B cell (primary cell): ENCODE measurements at regions not wholly inside any gene's neighbourhood (a gene's known extent, or its start where the extent isn't known, plus 50 kb on each side); places are given as distances from the start of the nearest gene placed in this dataset.

Experiments used
- ATAC-seq: fragments of 200-7000 bp; cut with Tn5 transposase; one replicate; pipeline ENCODE4 v1.10.0; 2021; ENCODE audit warnings: low read depth, mild to moderate bottlenecking, moderate number of reproducible peaks, moderate library complexity
- CTCF ChIA-PET: fragments of 350-600 bp; sonication (Branson Sonifier 250); formaldehyde crosslinking; loops from one replicate; lab custom pipeline; 2021; ENCODE audit warnings: antibody characterized with exemption, inconsistent platforms; lab: Charles Lee
- POLR2A ChIA-PET: fragments of 350-600 bp; sonication (Branson Sonifier 250); formaldehyde crosslinking; loops from one replicate; lab custom pipeline; 2021; ENCODE audit warnings: antibody characterized with exemption; lab: Charles Lee
- DNase-seq: peaks from one replicate; pipeline ENCODE4 v3.0.0; 2013
- H2AFZ ChIP-seq: 2 replicates; pipeline ENCODE4 v1.6.1; 2012; ENCODE audit warnings: mild to moderate bottlenecking, low read depth, low read length; ENCODE audit not compliant: insufficient read depth, poor library complexity, severe bottlenecking
- H3K27ac ChIP-seq, 2 donors: 1 replicate in 1 of 2; 2 replicates in 1 of 2; pipeline ENCODE4 v1.5.1; 2012 to 2013; ENCODE audit warnings: low read length in 2 of 2, mild to moderate bottlenecking in 2 of 2, moderate library complexity in 1 of 2
- H3K27me3 ChIP-seq, 4 experiments: fragments of 200-600 bp in 1 of 4; sonication (generic) in 1 of 4; replicated peaks in 1 of 4; 1 replicate in 2 of 4; 2 replicates in 2 of 4; pipeline versions ENCODE4 v1.6.1 to v1.7.0; 2013 to 2016; ENCODE audit warnings: low read length in 3 of 4, mild to moderate bottlenecking in 2 of 4, mixed read lengths in 1 of 4, moderate library complexity in 1 of 4; ENCODE audit not compliant: insufficient read depth in 4 of 4, control insufficient read depth in 3 of 4; ENCODE audit errors: control extremely low read depth in 1 of 4
- H3K36me3 ChIP-seq, 2 experiments: replicated peaks in 1 of 2; 1 replicate in 1 of 2; 2 replicates in 1 of 2; pipeline versions ENCODE4 v1.6.1 to v1.7.1; 2013; ENCODE audit warnings: low read length in 1 of 2; ENCODE audit not compliant: insufficient read depth in 2 of 2, control insufficient read depth in 1 of 2; ENCODE audit errors: control extremely low read depth in 1 of 2, extremely low read depth in 1 of 2
- H3K4me1 ChIP-seq, 2 donors: fragments of 200-600 bp in 1 of 2; sonication (generic) in 1 of 2; 1 replicate in 1 of 2; 2 replicates in 1 of 2; pipeline versions ENCODE4 v1.5.1 to v1.6.1; 2013 to 2017; ENCODE audit warnings: low read length in 2 of 2; ENCODE audit not compliant: control insufficient read depth in 2 of 2, insufficient read depth in 2 of 2
- H3K4me2 ChIP-seq: replicated peaks from 2 replicates; pipeline ENCODE3; 2012; ENCODE audit warnings: mild to moderate bottlenecking, low read depth, low read length; ENCODE audit not compliant: poor library complexity, severe bottlenecking
- H3K4me3 ChIP-seq, 5 experiments: fragments of 200-600 bp in 1 of 5; sonication (generic) in 1 of 5; 1 replicate in 3 of 5; 2 replicates in 2 of 5; pipeline versions ENCODE4 v1.5.1 to v1.7.0; 2011 to 2016; ENCODE audit warnings: low read length in 4 of 5, mild to moderate bottlenecking in 4 of 5, low read depth in 2 of 5, control low read depth in 1 of 5, moderate library complexity in 1 of 5; ENCODE audit not compliant: insufficient read depth in 1 of 5; ENCODE audit errors: control extremely low read depth in 1 of 5, extremely low read depth in 1 of 5
- H3K79me2 ChIP-seq: fragments of 200-600 bp; sonication (generic); one replicate; pipeline ENCODE4 v1.6.0; 2016; ENCODE audit warnings: low read length; ENCODE audit not compliant: control insufficient read depth, insufficient read depth
- H3K9ac ChIP-seq: fragments of 200-600 bp; sonication (generic); 2 replicates; pipeline ENCODE4 v1.6.1; 2017; ENCODE audit warnings: mild to moderate bottlenecking, low read length, moderate library complexity
- H3K9me3 ChIP-seq, 3 donors: one replicate each; pipeline versions ENCODE4 v1.6.1 to v1.7.1; 2013; ENCODE audit warnings: low read length in 2 of 3; ENCODE audit not compliant: control insufficient read depth in 2 of 3, insufficient read depth in 1 of 3; ENCODE audit errors: control extremely low read depth in 1 of 3
- H4K20me1 ChIP-seq: 2 replicates; pipeline ENCODE4 v1.6.0; 2012; ENCODE audit warnings: mild to moderate bottlenecking, low read length; ENCODE audit not compliant: insufficient read depth, control insufficient read depth, poor library complexity, severe bottlenecking
- H3K27ac Mint-ChIP-seq: one replicate; pipeline ENCODE4 v1.8.0; 2021; ENCODE audit warnings: mixed read lengths
- H3K27me3 Mint-ChIP-seq: one replicate; pipeline ENCODE4 v1.8.0; 2021; ENCODE audit warnings: mixed read lengths
- H3K4me1 Mint-ChIP-seq: one replicate; pipeline ENCODE4 v1.8.0; 2021; ENCODE audit warnings: mixed read lengths
- H3K4me3 Mint-ChIP-seq: one replicate; pipeline ENCODE4 v1.8.0; 2021; ENCODE audit warnings: mixed read lengths
- H3K9me3 Mint-ChIP-seq: one replicate; pipeline ENCODE4 v1.8.0; 2022; ENCODE audit warnings: mixed read lengths; ENCODE audit not compliant: insufficient read depth
- EZH2 ChIP-seq: IDR thresholded peaks from 2 replicates; pipeline ENCODE4 v1.6.1; 2012; ENCODE audit warnings: borderline replicate concordance, low read depth, mild to moderate bottlenecking, moderate library complexity, low read length; ENCODE audit not compliant: insufficient read depth, poor library complexity, severe bottlenecking
- WGBS: methylation state at CpG from one replicate; pipeline ENCODE4 v1.1.5; 2013; ENCODE audit warnings: missing lambda C conversion rate; ENCODE audit not compliant: insufficient coverage; 5-methylcytosine and 5-hydroxymethylcytosine counted together
- intact Hi-C: fragments of 100-400 bp; cut with micrococcal nuclease; formaldehyde crosslinking; loops from one replicate; pipeline ENCODE4 v1.10.0; 2022
- TF ChIP-seq, protein P1 (sequence below): fragments of 200-600 bp; IDR thresholded peaks from one replicate; pipeline ENCODE4 v1.8.0; 2022; ENCODE audit warnings: antibody characterized with exemption, mild to moderate bottlenecking

DNA sequence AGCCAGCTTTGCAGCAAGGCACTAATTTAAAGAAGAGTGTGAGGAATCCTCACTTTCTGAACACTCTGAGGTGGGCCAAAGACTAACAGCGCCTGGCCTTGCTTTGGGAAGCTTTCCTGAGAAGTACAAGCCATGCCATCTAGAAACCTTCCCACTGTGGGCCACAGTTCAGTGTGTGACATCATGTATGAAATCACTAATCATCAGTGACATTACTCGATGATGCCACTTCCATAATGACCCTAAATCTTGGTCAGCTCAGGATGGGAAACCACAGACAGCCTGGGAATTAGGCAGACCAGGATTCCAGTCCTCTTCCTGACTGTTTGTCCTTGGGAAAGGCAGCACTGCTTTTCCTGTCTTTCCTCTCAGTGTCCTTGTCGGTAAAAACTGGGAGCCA is 54.2 kb upstream of the HSPA9 start:
- no peaks in the 10 kb centered on the region for H3K9me3 Mint-ChIP-seq
- no peaks in the 10 kb centered on the region for H3K36me3 ChIP-seq
- TF ChIP-seq EZH2, result no peak
- DNase-seq (no peak), ATAC-seq (no peak)
- intact Hi-C loops, result no loop called here
- H3K4me3 ChIP-seq, result no peak overlapping the region
- H3K9me3 ChIP-seq, result no peaks in the 10 kb centered on the region
- peaks cover 3% of the 10 kb centered on the region for H3K4me1 Mint-ChIP-seq
- ChIA-PET POLR2A (no interaction called here), CTCF (no interaction called here)
- H3K27ac Mint-ChIP-seq, result no peak overlapping the region
- no peak overlapping the region for H3K4me2 ChIP-seq
- H3K27me3 ChIP-seq, result peaks cover 0 to 11% (median 8%) of the 10 kb centered on the region in 4 experiments
- H4K20me1 ChIP-seq, result no peaks in the 10 kb centered on the region
- no peak overlapping the region for H3K27ac ChIP-seq
- no peaks in the 10 kb centered on the region for H3K79me2 ChIP-seq
- H2AFZ ChIP-seq, result no peak overlapping the region
- H3K27me3 Mint-ChIP-seq, result peaks cover 19% of the 10 kb centered on the region
- H3K4me3 Mint-ChIP-seq, result no peak overlapping the region
- H3K4me1 ChIP-seq, result peaks cover 0 to 3% of the 10 kb centered on the region in 2 donors
- 89% methylated on average over 2 of the region's 3 CpGs for WGBS
- H3K9ac ChIP-seq, result no peak overlapping the region

DNA sequence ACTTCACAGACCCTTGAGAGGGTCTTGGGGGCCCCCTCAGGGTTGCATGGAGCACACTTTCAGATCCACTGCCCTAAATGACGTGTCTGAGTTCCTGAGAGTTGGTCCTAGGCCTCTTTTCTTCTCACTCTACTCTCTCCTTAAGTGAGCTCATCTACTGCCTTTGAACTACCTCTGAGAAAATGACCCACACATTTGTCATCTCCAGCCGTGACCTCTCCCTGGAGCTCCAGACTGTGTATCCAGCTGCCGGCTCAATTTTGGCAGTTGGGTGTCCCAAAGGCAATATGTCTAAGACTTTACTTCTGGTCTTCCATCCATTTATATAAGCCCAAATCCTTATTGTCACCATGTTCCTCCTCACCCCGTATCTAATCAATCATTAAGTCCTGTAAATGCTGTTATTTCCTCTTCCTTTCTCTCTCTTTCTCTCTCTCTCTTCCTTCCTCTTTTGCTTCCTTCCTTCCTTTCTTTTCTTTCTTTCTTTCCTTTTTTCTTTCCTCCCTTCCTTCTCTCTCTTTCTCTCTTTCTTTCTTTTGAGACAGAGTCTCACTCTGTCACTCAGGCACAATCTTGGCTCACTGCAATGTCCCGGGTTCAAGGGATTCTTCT is 51.2 kb upstream of the HSPA9 start:
- no peak for TF ChIP-seq EZH2
- TF ChIP-seq, protein P1, sequence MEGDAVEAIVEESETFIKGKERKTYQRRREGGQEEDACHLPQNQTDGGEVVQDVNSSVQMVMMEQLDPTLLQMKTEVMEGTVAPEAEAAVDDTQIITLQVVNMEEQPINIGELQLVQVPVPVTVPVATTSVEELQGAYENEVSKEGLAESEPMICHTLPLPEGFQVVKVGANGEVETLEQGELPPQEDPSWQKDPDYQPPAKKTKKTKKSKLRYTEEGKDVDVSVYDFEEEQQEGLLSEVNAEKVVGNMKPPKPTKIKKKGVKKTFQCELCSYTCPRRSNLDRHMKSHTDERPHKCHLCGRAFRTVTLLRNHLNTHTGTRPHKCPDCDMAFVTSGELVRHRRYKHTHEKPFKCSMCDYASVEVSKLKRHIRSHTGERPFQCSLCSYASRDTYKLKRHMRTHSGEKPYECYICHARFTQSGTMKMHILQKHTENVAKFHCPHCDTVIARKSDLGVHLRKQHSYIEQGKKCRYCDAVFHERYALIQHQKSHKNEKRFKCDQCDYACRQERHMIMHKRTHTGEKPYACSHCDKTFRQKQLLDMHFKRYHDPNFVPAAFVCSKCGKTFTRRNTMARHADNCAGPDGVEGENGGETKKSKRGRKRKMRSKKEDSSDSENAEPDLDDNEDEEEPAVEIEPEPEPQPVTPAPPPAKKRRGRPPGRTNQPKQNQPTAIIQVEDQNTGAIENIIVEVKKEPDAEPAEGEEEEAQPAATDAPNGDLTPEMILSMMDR, result no peak
- H3K27me3 ChIP-seq, result peaks cover 0 to 10% (median 1%) of the 10 kb centered on the region in 4 experiments
- DNase-seq, result no peak
- no peaks in the 10 kb centered on the region for H3K9me3 ChIP-seq
- H3K4me1 ChIP-seq, result no peaks in the 10 kb centered on the region
- H3K4me2 ChIP-seq, result no peak overlapping the region
- no peaks in the 10 kb centered on the region for H3K36me3 ChIP-seq
- Mint-ChIP-seq H3K27ac (no peak overlapping the region), H3K4me1 (no peaks in the 10 kb centered on the region), H3K27me3 (peaks cover 21% of the 10 kb centered on the region), H3K9me3 (no peaks in the 10 kb centered on the region), H3K4me3 (no peak overlapping the region)
- H4K20me1 ChIP-seq, result no peaks in the 10 kb centered on the region
- 88% methylated on average over 4 of the region's 5 CpGs for WGBS
- ChIA-PET CTCF (no interaction called here), POLR2A (no interaction called here)
- no peaks in the 10 kb centered on the region for H3K79me2 ChIP-seq
- ATAC-seq, result no peak
- H3K27ac ChIP-seq, result no peak overlapping the region
- intact Hi-C loops, result no loop called here
- no peak overlapping the region for H3K9ac ChIP-seq
- no peak overlapping the region for H3K4me3 ChIP-seq
- H2AFZ ChIP-seq, result no peak overlapping the region
